MCF 10A (cell line): ENCODE measurements at regions not wholly inside any gene's neighbourhood (a gene's known extent, or its start where the extent isn't known, plus 50 kb on each side); places are given as distances from the start of the nearest gene placed in this dataset.
"Not testable (repeated sequence)": the region's sequence is repeated elsewhere in the genome, so short reads cannot be mapped to it uniquely, and the experiment has no call there.

Source experiments
- BruUV-seq: library from RNA; stranded (reverse); fragments of 400-500 nt; replicated peaks from 2 replicates; lab custom pipeline; 2021; lab: Mats Ljungman, UMichigan
- CTCF ChIA-PET: fragments of 300-600 bp; sonication (Branson Sonifier 250); formaldehyde crosslinking; extraction: SDS; loops from one replicate; lab custom pipeline; 2021; ENCODE audit warnings: antibody characterized with exemption, inconsistent platforms; lab: Yijun Ruan, JAX
- POLR2A ChIA-PET: fragments of 300-600, 350-650 bp; sonication (Branson Sonifier 250); formaldehyde crosslinking; extraction: SDS; loops from one replicate; lab custom pipeline; 2020; ENCODE audit warnings: antibody characterized with exemption, inconsistent platforms; lab: Yijun Ruan, JAX
- DNase-seq: peaks from one replicate; pipeline ENCODE4 v3.0.0-alpha.2; 2018; ENCODE audit not compliant: unreplicated experiment
- H3K27ac Mint-ChIP-seq: one replicate; pipeline ENCODE4 v1.8.0; 2022; ENCODE audit warnings: mild to moderate bottlenecking, low read depth, mixed read lengths; ENCODE audit not compliant: unreplicated experiment
- H3K27me3 Mint-ChIP-seq: one replicate; pipeline ENCODE4 v1.8.0; 2022; ENCODE audit warnings: mixed read lengths; ENCODE audit not compliant: insufficient read depth, unreplicated experiment
- H3K36me3 Mint-ChIP-seq: one replicate; pipeline ENCODE4 v1.8.0; 2022; ENCODE audit warnings: mild to moderate bottlenecking, moderate library complexity, mixed read lengths; ENCODE audit not compliant: insufficient read depth, unreplicated experiment
- H3K4me1 Mint-ChIP-seq: one replicate; pipeline ENCODE4 v1.8.0; 2022; ENCODE audit warnings: mixed read lengths; ENCODE audit not compliant: insufficient read depth, unreplicated experiment
- H3K4me3 Mint-ChIP-seq: one replicate; pipeline ENCODE4 v1.8.0; 2022; ENCODE audit warnings: mild to moderate bottlenecking, moderate library complexity, mixed read lengths; ENCODE audit not compliant: unreplicated experiment
- H3K9me3 Mint-ChIP-seq: one replicate; pipeline ENCODE4 v1.8.0; 2022; ENCODE audit warnings: mixed read lengths; ENCODE audit not compliant: unreplicated experiment
- CTCF ChIP-seq: fragments of 200-600 bp; IDR thresholded peaks from one replicate; pipeline ENCODE4 v1.8.0; 2022; ENCODE audit warnings: antibody characterized with exemption, mild to moderate bottlenecking; ENCODE audit not compliant: unreplicated experiment
- intact Hi-C: fragments of 100-400 bp; cut with micrococcal nuclease; formaldehyde crosslinking; loops from 2 replicates; pipeline ENCODE4 v1.14.1; 2022

DNA sequence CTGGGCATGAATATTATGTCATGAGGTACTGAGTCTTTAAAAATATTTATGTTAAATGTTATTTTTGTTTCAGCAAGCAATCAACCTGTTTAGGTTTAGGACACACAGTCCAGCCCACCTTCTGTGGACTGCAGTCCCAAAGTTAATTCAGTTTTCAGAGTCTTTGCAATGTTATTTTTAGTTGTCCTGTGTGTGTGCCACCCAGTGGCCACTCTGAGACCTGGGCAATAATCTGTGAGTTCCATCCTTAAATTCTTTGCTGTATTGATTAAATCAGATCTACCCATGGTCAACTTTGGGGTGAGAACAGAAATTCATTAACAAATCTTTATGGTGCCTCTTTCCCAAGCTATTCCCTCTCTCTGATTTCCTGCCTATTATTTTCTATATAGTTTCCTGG, 415.1 kb downstream of the CCSER2 start:
- peak; percentile 26 for DNase-seq
- ChIA-PET POLR2A (interaction anchor here (0.7 kb wide), 1 partner anchor 57 kb away, joined by 3 read pairs; no protein-coding TSS in a partner anchor), CTCF (interaction anchor here (0.6 to 1.9 kb wide), 8 partner anchors 9 to 477 kb away, joined by 3 to 13 read pairs (median 4); no protein-coding TSS in a partner anchor)
- Mint-ChIP-seq H3K4me3 (no peak overlapping the region), H3K27ac (no peak overlapping the region), H3K27me3 (no peaks in the 10 kb centered on the region), H3K9me3 (peaks cover 8% of the 10 kb centered on the region), H3K36me3 (no peaks in the 10 kb centered on the region), H3K4me1 (no peaks in the 10 kb centered on the region)
- intact Hi-C loops, result loop anchor here (10.0 kb wide), 1 partner anchor 479 kb away; no protein-coding TSS in a partner anchor
- TF ChIP-seq CTCF, result peak; percentile 28
- BruUV-seq, result no TSS peak

- Mint-ChIP-seq H3K27me3 (no peaks in the 10 kb centered on the region), H3K9me3 (no peaks in the 10 kb centered on the region), H3K27ac (no peak overlapping the region), H3K36me3 (no peaks in the 10 kb centered on the region), H3K4me3 (no peak overlapping the region), H3K4me1 (no peaks in the 10 kb centered on the region)
- no peak for TF ChIP-seq CTCF
- no peak for DNase-seq
- intact Hi-C loops, result no loop called here
- POLR2A ChIA-PET, result no interaction called here
- CTCF ChIA-PET, result interaction anchor here (0.7 kb wide), 2 partner anchors 142 to 1711 kb away, joined by 3 read pairs; no protein-coding TSS in a partner anchor
- no TSS peak for BruUV-seq
Measured at GRCh38 chr10:84755311-84755710, 426.9 kb downstream of the CCSER2 start.

DNA sequence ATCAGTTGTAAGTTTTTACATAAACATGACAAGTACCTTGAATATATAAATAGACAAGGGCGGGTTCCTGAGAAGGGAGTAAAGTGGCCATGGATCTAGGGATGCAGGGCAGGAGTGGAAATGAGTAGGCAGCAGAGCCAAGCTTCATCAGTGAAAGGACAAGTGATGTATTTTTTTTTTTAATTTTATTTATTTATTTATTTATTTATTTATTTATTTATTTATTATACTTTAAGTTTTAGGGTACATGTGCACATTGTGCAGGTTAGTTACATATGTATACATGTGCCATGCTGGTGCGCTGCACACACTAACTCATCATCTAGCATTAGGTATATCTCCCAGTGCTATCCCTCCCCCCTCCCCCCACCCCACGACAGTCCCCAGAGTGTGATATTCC, 428.3 kb downstream of the CCSER2 start:
- H3K36me3 Mint-ChIP-seq, H3K4me3 Mint-ChIP-seq, H3K9me3 Mint-ChIP-seq, DNase-seq, BruUV-seq, POLR2A ChIA-PET, H3K4me1 Mint-ChIP-seq, H3K27me3 Mint-ChIP-seq, H3K27ac Mint-ChIP-seq, intact Hi-C loops: not testable (repeated sequence)
- CTCF ChIA-PET, result interaction anchor here (0.7 to 0.9 kb wide), 2 partner anchors 47 to 203 kb away, joined by 3 to 4 read pairs; no protein-coding TSS in a partner anchor

- DNase-seq, H3K4me3 Mint-ChIP-seq, POLR2A ChIA-PET, H3K27ac Mint-ChIP-seq, H3K36me3 Mint-ChIP-seq, intact Hi-C loops, H3K4me1 Mint-ChIP-seq, BruUV-seq: not testable (repeated sequence)
- H3K9me3 Mint-ChIP-seq, result peaks cover 18% of the 10 kb centered on the region
- H3K27me3 Mint-ChIP-seq, result peaks cover 13% of the 10 kb centered on the region
- CTCF ChIA-PET, result interaction anchor here (0.6 kb wide), 2 partner anchors 499 to 562 kb away, joined by 3 read pairs; no protein-coding TSS in a partner anchor
Measured at GRCh38 chr10:84761994-84762614, 433.7 kb downstream of the CCSER2 start.

DNA sequence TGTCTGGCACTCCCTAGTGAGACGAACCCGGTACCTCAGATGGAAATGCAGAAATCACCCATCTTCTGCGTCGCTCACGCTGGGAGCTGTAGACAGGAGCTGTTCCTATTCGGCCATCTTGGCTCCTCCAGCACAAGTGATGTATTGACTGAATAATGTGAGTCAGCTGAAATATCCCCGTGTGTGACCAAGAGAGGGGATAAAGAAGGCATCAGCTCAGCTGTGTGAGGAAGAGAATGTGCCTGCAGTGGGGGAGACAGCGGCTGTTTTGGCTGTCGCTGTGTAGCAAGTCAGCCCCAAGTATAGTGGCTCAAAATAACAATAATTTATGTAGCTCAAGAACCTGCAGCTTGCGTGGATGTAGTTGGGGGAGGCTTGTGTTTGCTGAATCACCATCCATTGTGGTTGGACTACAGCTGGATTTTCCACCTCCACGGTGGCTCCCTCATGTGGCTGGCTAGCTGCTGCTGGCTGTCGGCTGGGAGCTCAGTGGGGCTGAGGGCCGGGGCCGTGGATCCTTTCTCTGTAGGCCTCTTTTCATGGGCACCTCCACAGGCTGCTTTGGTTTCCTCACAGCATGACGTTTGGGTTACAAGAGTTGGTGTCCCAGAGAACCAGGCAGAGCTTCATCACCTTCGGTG, 434.5 kb downstream of the CCSER2 start:
- intact Hi-C loops, result no loop called here
- POLR2A ChIA-PET, result no interaction called here

More for the DNA sequence above, 434.5 kb downstream of the CCSER2 start:
- peaks cover 23% of the 10 kb centered on the region for H3K9me3 Mint-ChIP-seq
- no peaks in the 10 kb centered on the region for H3K36me3 Mint-ChIP-seq
- CTCF ChIA-PET, result interaction anchor here (0.6 kb wide), 3 partner anchors 23 to 562 kb away, joined by 3 read pairs; no protein-coding TSS in a partner anchor
- no peak overlapping the region for H3K4me3 Mint-ChIP-seq
- H3K27ac Mint-ChIP-seq, result no peak overlapping the region
- no peak for DNase-seq
- H3K4me1 Mint-ChIP-seq, result no peaks in the 10 kb centered on the region
- H3K27me3 Mint-ChIP-seq, result peaks cover 13% of the 10 kb centered on the region
- TF ChIP-seq CTCF, result no peak
- BruUV-seq, result no TSS peak
